GM12864 (cell line): ENCODE measurements at regions not wholly inside any gene's neighbourhood (a gene's known extent, or its start where the extent isn't known, plus 50 kb on each side); places are given as distances from the start of the nearest gene placed in this dataset.

Experiments
- DNase-seq: peaks from one replicate; pipeline ENCODE4 v3.0.0-alpha.2; 2011; ENCODE audit warnings: low read depth
- H3K4me3 ChIP-seq: 2 replicates; pipeline ENCODE4 v1.5.1; 2011; ENCODE audit warnings: mild to moderate bottlenecking, low read depth, low read length, control low read depth
- CTCF ChIP-seq: IDR thresholded peaks from 2 replicates; pipeline ENCODE4 v1.5.1; 2011; ENCODE audit warnings: low read depth, mild to moderate bottlenecking, moderate library complexity, low read length, control low read depth, inconsistent platforms; ENCODE audit errors: missing control alignments

- H3K4me3 ChIP-seq: no peak overlapping the region
- TF ChIP-seq CTCF: no peak
- DNase-seq: no peak
Observed at GRCh38 chr12:112595410-112595809, 176.7 kb downstream of the PTPN11 start.

- DNase-seq: no peak
- TF ChIP-seq CTCF: no peak
- H3K4me3 ChIP-seq: no peak overlapping the region
Observed at GRCh38 chr12:112597986-112598385, 179.2 kb downstream of the PTPN11 start.

- H3K4me3 ChIP-seq: no peak overlapping the region
- no peak for DNase-seq
- TF ChIP-seq CTCF: no peak
Observed at GRCh38 chr12:112598626-112599025, 179.9 kb downstream of the PTPN11 start.

GRCh38 chr12:112599871-112600270 is 181.1 kb downstream of the PTPN11 start:
- TF ChIP-seq CTCF: no peak
- no peak overlapping the region for H3K4me3 ChIP-seq
- no peak for DNase-seq

- TF ChIP-seq CTCF: no peak
- no peak for DNase-seq
- no peak overlapping the region for H3K4me3 ChIP-seq
Observed at GRCh38 chr12:112602150-112602549, 183.4 kb downstream of the PTPN11 start.

GRCh38 chr12:112606611-112607365 is 184.8 kb upstream of the RPH3A start:
- no peak overlapping the region for H3K4me3 ChIP-seq
- DNase-seq: no peak
- TF ChIP-seq CTCF: no peak

GRCh38 chr12:112607427-112607826 is 184.1 kb upstream of the RPH3A start:
- no peak for TF ChIP-seq CTCF
- H3K4me3 ChIP-seq: no peak overlapping the region
- DNase-seq: no peak
